Endodermal cell (in vitro differentiated cells): ENCODE measurements at regions not wholly inside any gene's neighbourhood (a gene's known extent, or its start where the extent isn't known, plus 50 kb on each side); places are given as distances from the start of the nearest gene placed in this dataset.
A peak's percentile ranks its signal among the peaks of the same experiment; 100 is the strongest.

ENCODE experiments used
- DNase-seq: peaks from one replicate; pipeline ENCODE4 v3.0.0-alpha.2; 2017
- H3K27ac ChIP-seq: 2 replicates; pipeline ENCODE4 v1.5.1; 2013; ENCODE audit warnings: mild to moderate bottlenecking, low read depth, low read length, moderate library complexity
- H3K27me3 ChIP-seq: 2 replicates; pipeline ENCODE4 v1.6.1; 2013; ENCODE audit warnings: mild to moderate bottlenecking, low read length, moderate library complexity; ENCODE audit not compliant: insufficient read depth, control insufficient read depth, poor library complexity, severe bottlenecking
- H3K36me3 ChIP-seq: 2 replicates; pipeline ENCODE4 v1.7.0; 2013; ENCODE audit warnings: mild to moderate bottlenecking, low read length, moderate library complexity; ENCODE audit not compliant: control insufficient read depth, insufficient read depth
- H3K4me1 ChIP-seq: one replicate; pipeline ENCODE4 v1.7.0; 2013; ENCODE audit warnings: low read length; ENCODE audit not compliant: control insufficient read depth, insufficient read depth
- H3K4me3 ChIP-seq: 2 replicates; pipeline ENCODE4 v1.5.1; 2013; ENCODE audit warnings: mild to moderate bottlenecking, low read length, moderate library complexity
- H3K9ac ChIP-seq: 2 replicates; pipeline ENCODE4 v1.6.1; 2013; ENCODE audit warnings: mild to moderate bottlenecking, low read length, moderate library complexity; ENCODE audit not compliant: poor library complexity, severe bottlenecking; ENCODE audit errors: extremely low read depth
- H3K9me3 ChIP-seq: 2 replicates; pipeline ENCODE4 v1.6.1; 2013; ENCODE audit warnings: mild to moderate bottlenecking, low read length, moderate library complexity; ENCODE audit not compliant: control insufficient read depth
- H3K27ac Mint-ChIP-seq: 2 replicates; pipeline ENCODE4 v1.8.0; 2020; ENCODE audit warnings: mixed read lengths
- H3K27me3 Mint-ChIP-seq: 2 replicates; pipeline ENCODE4 v1.8.0; 2021; ENCODE audit warnings: mild to moderate bottlenecking, mixed read lengths; ENCODE audit not compliant: insufficient read depth
- H3K36me3 Mint-ChIP-seq: 2 replicates; pipeline ENCODE4 v1.8.0; 2020; ENCODE audit warnings: low read depth, mixed read lengths
- H3K4me1 Mint-ChIP-seq: 2 replicates; pipeline ENCODE4 v1.8.0; 2020; ENCODE audit warnings: mixed read lengths
- H3K4me3 Mint-ChIP-seq: 2 replicates; pipeline ENCODE4 v1.8.0; 2020; ENCODE audit warnings: mild to moderate bottlenecking, moderate library complexity, mixed read lengths
- H3K9me3 Mint-ChIP-seq: 2 replicates; pipeline ENCODE4 v1.8.0; 2020; ENCODE audit warnings: mild to moderate bottlenecking, mixed read lengths
- WGBS, 2 experiments: methylation state at CpG; one replicate each; pipeline versions ENCODE4 v1.1.5 to v1.1.7; 2013; ENCODE audit warnings: missing lambda C conversion rate in 2 of 2, mixed read lengths in 1 of 2; ENCODE audit not compliant: insufficient coverage in 1 of 2, insufficient read length in 1 of 2; 5-methylcytosine and 5-hydroxymethylcytosine counted together
- TF ChIP-seq, protein P1 (sequence below): fragments of 200-600 bp; sonication (generic); conservative IDR thresholded peaks from 2 replicates; pipeline ENCODE4 v1.5.0; 2021; ENCODE audit warnings: antibody characterized with exemption, mild to moderate bottlenecking

DNA sequence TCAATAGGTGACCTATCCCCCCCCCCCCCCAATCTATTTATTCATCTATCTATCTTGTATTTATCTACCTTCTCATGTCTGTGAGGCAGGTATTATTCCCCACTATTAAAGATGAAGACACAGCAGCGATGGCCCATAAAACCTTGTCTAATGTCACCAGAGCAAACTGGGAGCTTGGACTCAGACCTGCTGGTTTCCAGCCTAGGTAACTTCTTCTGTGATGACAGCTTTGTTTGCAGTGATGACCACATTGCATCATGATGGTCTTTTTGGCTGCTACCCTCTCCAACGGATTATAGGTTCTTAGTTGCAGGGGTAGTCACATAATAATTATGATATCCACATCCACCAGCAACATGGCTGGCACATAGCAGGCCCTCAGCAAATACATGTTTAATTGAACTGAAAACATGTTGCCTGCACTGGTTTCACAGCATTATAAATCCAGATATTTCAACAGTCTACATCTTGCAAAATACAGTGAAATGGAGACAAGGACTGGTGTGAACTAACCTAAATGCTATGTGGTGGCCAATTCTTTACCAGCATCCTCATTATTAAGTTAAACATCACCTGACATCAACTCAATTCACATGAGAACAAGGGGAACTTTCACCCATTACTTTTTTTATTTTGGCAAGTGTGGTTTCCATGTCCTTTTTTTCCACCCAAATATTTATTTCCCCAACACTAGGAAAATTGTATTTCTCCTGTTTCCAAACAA lies 712.5 kb upstream of the NRSN1 start:
- no peaks in the 10 kb centered on the region for H3K36me3 ChIP-seq
- no peaks in the 10 kb centered on the region for H3K4me1 ChIP-seq
- H3K4me1 Mint-ChIP-seq, result no peaks in the 10 kb centered on the region
- no peaks in the 10 kb centered on the region for H3K36me3 Mint-ChIP-seq
- H3K9me3 Mint-ChIP-seq, result no peaks in the 10 kb centered on the region
- no peak overlapping the region for H3K4me3 ChIP-seq
- H3K27ac ChIP-seq, result no peak overlapping the region
- TF ChIP-seq, protein P1, sequence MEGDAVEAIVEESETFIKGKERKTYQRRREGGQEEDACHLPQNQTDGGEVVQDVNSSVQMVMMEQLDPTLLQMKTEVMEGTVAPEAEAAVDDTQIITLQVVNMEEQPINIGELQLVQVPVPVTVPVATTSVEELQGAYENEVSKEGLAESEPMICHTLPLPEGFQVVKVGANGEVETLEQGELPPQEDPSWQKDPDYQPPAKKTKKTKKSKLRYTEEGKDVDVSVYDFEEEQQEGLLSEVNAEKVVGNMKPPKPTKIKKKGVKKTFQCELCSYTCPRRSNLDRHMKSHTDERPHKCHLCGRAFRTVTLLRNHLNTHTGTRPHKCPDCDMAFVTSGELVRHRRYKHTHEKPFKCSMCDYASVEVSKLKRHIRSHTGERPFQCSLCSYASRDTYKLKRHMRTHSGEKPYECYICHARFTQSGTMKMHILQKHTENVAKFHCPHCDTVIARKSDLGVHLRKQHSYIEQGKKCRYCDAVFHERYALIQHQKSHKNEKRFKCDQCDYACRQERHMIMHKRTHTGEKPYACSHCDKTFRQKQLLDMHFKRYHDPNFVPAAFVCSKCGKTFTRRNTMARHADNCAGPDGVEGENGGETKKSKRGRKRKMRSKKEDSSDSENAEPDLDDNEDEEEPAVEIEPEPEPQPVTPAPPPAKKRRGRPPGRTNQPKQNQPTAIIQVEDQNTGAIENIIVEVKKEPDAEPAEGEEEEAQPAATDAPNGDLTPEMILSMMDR, result no peak
- H3K27me3 ChIP-seq, result no peaks in the 10 kb centered on the region
- H3K27ac Mint-ChIP-seq, result peak overlapping the region; percentile 41
- H3K9ac ChIP-seq, result no peak overlapping the region
- no peak overlapping the region for H3K4me3 Mint-ChIP-seq
- no peaks in the 10 kb centered on the region for H3K9me3 ChIP-seq
- no peak for DNase-seq
- H3K27me3 Mint-ChIP-seq, result no peaks in the 10 kb centered on the region
- 85 to 100% methylated on average over 1 to 2 of the region's 2 CpGs for WGBS, 2 experiments

DNA sequence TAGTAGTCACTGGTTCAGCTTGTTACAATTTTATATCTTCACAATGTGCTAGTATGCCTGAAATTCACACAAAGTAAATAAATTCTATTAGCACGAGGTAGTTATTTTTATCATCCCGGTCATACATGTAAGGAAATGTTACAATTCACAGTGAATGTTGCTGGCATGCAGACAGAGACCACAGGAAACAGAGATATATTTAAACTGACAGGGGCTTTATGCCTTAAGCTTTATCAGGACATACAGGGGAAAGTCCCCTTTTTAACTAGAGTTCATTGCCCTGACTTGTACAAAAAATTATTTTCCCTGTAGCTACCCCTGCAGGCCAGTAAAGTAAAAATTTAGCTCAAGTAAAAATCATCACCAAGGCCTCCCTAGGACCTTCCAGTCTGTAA lies 712.0 kb upstream of the NRSN1 start:
- Mint-ChIP-seq H3K36me3 (no peaks in the 10 kb centered on the region), H3K27me3 (no peaks in the 10 kb centered on the region), H3K27ac (peak overlapping the region; percentile 41), H3K4me1 (no peaks in the 10 kb centered on the region), H3K4me3 (no peak overlapping the region), H3K9me3 (no peaks in the 10 kb centered on the region)
- TF ChIP-seq, protein P1, result peak; percentile 30
- Histone ChIP-seq H3K27ac (no peak overlapping the region), H3K36me3 (no peaks in the 10 kb centered on the region), H3K4me1 (no peaks in the 10 kb centered on the region), H3K27me3 (no peaks in the 10 kb centered on the region), H3K4me3 (no peak overlapping the region), H3K9ac (no peak overlapping the region), H3K9me3 (no peaks in the 10 kb centered on the region)
- 98 to 100% methylated on average over 2 of the region's 2 CpGs for WGBS, 2 experiments
- DNase-seq, result no peak

DNA sequence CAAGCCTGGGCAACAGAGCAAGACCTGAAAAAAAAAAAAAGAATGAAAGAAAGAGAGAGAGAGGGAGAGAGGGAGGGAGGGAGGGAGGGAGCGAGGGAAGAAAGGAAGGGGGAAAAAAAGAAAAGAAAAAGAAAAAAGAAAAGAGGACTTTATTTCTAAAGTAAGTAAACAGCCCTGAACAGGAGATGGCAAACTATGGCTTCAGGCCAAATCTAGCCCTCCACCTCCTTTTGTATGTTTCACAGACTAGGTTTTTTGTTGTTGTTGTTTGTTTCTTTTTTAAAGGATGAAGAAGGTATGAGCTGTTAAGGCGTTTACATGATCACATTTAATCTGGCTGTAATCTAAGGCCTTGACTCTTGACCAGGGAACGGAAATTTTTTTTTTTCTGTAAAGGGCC lies 711.1 kb upstream of the NRSN1 start:
- no peak for DNase-seq
- Mint-ChIP-seq H3K27ac (no peak overlapping the region), H3K4me1 (no peaks in the 10 kb centered on the region), H3K9me3 (no peaks in the 10 kb centered on the region), H3K4me3 (no peak overlapping the region), H3K36me3 (no peaks in the 10 kb centered on the region), H3K27me3 (no peaks in the 10 kb centered on the region)
- no peaks in the 10 kb centered on the region for H3K9me3 ChIP-seq
- no peaks in the 10 kb centered on the region for H3K36me3 ChIP-seq
- H3K4me1 ChIP-seq, result no peaks in the 10 kb centered on the region
- H3K27ac ChIP-seq, result no peak overlapping the region
- no peak overlapping the region for H3K4me3 ChIP-seq
- H3K9ac ChIP-seq, result no peak overlapping the region
- WGBS, 2 experiments, result 63% methylated on average over 3 of the region's 3 CpGs; no CpG with 5 or more reads in 1 of the 2 experiments
- TF ChIP-seq, protein P1, result no peak
- no peaks in the 10 kb centered on the region for H3K27me3 ChIP-seq
